ENCODE measurements at regions not wholly inside any gene's neighbourhood (a gene's known extent, or its start where the extent isn't known, plus 50 kb on each side); places are given as distances from the start of the nearest gene placed in this dataset.

DNA sequence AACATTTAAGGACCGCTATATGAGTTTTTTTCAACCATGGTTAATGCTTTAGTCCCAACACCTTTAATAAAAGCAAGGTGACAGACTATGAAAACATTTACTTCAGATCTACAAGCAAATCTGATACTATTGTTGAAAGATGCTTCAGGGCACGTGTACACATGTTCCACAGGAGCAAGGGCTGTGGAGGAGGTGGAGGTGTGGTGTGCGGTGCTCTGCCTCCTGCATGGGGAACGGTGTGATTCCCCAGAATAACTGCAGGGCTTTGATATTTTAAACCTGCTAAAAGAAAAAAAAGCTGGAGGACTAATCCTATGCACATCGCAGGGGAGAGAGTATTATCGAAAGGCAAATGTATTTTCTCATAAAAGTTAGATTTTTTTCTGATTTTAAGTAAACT lies 188.1 kb upstream of the CEP162 start:
- DNase-seq: no peak

DNA sequence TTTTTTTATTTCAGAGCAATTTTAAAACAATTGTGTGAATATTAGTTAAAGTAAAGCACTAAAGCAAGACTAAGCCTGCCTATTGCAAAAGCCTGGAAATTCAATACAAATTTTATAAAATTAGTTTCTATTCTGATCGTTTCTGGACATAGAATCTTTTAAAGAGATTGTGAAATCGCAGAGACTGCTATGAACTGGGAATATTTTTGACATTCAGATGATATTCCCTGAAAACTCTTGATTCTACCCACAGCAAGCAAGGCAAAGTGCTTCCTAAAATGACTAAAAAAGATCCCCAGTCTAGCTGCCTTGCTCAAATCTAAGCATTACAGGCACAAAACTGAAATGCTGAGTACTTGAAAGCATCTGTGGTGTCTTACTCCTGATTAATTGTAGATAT lies 187.6 kb upstream of the CEP162 start:
- DNase-seq: no peak

DNA sequence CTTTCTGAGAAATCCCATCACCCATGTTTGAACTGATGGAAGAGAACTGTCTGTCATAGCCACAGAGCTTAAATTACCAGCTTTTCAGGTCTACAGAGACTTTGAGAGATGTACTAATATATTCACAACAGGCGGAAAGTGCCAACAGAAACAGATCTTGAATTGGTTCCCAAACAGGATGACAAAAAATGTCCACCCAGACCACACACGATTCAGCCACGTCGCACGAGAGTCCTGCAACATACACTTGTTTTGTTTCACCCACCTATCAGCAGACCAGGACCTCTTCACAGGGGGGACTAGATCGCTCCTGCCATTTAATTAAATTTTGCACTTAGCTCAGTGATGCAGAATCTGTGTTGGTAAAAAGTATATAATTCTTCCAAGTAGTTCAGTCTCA lies 187.1 kb upstream of the CEP162 start:
- no peak for DNase-seq

DNA sequence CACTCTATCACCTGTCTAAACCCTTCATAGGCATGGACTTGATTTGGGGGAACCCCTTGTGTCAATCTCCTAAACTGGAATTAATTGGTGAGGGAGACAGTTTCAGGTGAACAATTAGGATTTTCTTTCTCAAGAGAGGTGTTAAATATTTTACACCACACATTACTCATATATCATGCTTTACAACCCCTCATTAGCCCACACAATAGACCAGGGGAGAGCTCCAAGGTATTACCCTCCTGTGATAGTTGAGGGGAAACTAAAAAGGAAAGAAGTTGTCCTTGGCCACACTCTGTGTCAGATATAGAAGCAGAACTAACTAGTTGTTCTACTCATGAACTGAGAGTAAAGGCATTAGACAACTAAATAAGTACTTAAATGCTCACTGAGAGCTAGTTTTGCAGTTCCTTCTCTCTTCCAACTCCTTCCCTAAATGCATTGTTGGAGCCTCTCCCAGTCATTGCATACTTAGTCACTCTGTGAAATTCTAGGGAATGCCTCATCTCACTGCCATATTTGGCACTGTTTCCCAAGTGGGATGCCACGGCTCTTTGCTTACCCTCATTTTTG lies 183.7 kb upstream of the CEP162 start:
- DNase-seq: no peak

DNA sequence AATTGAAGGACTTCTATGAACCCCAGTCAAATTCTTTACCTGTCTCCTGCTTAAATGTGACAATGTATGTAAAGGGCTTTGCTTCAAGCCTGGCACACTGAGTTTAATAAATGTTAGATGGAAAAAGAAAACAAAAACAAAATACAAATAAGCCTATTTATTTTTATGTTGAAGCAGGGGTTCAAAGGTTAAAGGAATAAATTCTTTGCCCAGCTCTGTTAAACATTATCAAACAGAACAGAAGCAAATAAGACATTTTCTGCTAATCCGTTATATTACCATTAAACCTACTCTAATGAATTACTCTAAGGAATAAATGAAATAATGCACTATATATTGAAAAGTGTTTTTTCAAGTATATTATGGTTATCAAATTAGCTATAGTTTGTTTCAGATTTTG lies 182.5 kb upstream of the CEP162 start:
- DNase-seq: no peak

DNA sequence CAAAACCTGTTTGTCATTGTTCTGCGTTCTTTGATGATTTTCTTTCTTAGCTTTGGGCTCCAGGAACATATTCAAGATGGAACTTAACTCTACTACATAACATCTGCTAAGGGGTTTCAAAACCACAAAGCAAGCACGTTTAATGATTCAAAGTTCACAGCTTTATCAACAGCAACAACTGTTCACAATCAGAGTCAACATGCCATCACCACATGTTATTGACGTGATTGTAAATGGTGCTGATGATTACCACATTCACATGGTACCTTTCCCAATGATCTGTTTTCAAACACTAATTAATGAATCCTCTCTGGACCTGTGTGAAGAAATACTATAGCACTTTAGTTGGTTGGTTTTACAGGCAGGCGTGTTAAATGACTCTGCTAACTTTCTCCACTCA lies 180.6 kb upstream of the CEP162 start:
- no peak for DNase-seq

DNA sequence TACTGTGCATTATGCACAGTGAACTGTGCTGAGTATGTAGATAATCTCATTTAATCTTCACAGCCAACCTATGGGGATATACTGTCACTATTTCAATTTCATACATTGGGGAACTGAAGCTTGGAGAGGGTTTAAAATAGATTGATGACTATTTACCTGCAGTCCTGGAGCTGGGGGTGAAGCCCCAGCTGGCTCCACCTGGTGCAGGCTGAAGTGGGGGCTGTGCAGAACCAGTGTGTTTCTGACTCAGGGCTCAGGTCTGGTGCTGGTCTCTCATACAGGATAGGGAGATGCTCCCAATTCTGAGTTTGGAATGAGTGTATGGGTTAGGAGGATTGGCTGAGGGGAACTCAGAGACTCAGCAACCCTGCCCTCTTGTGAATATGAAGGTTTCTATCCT lies 176.1 kb upstream of the CEP162 start:
- DNase-seq: no peak

DNA sequence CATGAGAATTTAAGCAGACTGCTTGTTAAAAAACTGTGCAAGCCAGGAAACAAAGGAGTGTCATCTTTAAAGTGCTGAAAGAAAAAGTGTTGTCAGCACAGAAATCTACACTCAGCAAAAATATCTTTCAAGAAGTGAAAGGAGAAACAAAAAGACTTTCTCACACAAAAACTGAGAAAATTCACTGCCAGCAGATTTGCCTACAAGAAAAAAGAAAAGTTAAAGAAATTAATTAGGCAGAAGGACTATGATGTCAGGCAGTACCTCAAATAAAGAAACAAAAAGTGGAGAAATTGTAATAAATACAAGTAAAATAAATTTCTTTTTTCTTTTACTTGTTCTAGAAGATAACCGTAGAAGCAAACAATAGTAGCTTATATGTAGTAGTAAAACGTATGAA lies 171.6 kb upstream of the CEP162 start:
- DNase-seq: no peak

DNA sequence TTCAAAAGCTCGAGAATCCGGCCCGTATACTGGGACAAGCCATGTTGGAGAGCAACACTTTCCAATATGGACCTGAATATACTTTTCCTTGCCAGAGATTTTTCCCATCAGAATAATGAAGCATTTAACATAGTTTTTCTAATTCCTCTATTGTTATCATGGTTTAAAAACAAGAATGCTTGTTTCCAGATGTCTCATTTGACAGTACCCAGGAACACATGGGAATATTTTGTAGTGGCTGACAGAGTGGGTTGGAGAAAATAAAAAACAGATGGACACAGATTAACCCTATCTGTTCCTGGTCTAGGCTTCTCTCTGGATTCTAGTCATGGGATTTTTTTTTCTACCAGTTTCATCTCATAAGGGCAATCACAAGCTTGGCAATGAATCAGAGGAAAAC lies 164.8 kb upstream of the CEP162 start:
- DNase-seq: no peak

DNA sequence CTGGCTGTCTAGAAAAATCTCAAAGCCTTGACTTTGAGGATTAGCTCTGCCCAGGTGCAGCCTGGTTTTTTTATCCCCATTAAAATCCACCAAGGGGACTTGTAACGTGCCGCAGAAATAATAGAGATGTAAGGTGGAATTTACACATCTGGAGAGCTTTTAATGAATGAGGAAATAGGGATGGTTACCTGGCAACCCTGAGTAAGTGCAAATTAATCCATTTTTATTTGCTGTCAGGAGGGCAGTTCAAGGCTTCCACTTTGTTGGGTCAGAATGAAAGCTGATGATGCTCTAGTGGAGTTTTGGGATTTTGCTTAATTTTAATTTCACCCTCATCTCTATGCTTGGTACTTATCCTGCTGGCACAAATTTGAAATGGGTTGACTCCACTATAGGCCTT lies 163.4 kb upstream of the CEP162 start:
- no peak for DNase-seq

DNA sequence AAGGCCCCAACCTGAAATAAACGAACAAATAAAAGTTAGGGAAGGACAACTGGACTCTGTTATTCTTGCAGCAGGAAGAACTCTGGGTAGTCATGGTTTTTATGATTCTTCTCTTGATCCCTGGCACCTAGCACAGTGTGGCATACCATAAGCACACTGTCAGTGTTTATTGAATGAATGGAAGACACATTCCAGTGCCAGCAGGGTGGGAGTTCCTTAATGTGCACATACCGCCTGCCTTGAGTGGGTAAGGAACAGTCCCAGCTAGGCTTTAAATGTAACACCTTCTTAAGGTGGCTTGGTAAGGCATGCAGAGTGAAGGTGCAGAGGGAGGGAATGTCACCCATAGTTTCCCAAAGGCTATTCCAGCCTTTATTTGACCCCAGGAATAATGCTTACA lies 162.9 kb upstream of the CEP162 start:
- DNase-seq: no peak

DNA sequence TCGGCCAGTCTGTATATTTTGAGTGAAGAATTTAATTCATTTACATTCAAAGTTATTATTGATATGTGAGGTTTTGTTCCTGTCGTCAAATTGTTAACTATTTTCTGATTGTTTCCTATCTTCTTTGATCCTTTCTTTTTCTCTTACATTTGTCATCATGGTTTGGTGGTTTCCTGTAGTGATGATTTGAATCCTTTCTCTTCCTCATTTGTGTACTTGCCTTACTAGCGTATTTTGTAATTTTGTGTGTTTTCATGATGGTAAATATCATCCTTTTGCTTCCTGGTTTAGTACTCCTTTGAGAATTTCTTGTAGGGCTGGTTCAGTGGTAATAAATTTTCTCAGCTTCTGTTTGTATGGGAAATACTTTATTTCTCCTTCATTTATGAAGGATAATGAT lies 151.7 kb upstream of the CEP162 start:
- DNase-seq: no peak

DNA sequence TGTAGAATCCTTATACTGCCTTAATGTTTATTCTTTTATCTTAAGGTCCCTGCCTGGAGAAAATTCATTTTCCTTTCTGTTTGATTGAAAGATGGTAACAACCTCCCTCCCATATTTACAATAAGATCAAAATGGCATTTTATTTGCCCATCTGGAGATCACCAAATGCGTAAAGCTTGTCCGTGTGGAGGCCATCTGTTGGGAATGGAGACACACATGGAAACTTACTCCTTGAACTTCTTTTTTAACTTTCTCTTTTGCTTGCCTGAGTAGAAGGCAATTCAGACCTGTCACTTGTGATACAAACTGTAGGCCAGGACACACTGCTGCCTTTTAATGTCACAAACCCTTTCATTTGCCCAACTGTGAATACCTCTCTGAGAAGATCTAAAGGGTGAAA lies 144.8 kb upstream of the CEP162 start:
- no peak for DNase-seq

DNA sequence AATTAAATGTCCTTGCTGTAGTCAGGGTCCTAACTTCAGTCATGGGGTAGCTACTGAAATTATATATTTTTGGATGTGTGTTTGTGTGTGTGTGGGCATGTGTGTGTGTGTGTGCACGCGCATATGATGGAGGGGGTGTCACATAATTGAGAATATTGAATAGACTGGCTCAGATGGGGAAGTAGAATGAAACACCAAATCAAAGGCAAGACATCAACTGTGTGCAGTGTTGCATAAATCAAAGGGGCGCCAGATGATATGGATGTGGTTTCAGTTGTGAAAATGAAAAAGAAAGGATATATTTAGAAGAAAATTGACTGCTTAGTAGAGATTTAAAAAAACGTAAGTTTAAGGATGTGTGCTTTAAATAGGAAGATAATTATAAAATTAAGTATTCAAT lies 144.2 kb upstream of the CEP162 start:
- no peak for DNase-seq

DNA sequence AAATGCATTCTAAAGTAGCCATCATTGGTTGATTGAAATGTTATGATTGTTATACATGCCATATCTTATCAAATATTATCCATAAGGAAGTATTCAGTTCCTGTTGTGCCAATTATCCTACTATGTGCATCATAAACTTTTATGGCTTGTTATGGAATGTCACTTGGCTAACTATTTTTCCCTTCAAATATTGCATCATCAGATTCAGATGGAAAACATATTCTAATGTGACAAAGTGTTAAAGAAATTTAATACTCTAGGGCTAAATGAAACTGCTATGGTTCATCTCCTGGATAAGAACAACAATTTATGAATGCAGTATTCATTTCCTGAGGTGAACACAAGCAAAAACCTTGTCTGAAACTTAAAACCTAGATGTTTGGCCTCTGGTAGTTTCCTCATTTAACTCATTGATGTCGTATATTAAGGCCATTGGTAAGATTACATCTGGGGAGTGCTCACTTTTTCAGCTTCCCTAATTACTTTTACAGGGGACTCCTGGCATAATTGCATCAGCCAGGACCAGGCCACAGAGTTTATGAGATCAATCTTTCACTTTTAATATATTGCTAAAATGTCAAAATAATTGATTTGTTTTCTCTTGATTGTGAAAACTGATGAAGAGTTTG lies 134.9 kb upstream of the CEP162 start:
- DNase-seq: no peak

DNA sequence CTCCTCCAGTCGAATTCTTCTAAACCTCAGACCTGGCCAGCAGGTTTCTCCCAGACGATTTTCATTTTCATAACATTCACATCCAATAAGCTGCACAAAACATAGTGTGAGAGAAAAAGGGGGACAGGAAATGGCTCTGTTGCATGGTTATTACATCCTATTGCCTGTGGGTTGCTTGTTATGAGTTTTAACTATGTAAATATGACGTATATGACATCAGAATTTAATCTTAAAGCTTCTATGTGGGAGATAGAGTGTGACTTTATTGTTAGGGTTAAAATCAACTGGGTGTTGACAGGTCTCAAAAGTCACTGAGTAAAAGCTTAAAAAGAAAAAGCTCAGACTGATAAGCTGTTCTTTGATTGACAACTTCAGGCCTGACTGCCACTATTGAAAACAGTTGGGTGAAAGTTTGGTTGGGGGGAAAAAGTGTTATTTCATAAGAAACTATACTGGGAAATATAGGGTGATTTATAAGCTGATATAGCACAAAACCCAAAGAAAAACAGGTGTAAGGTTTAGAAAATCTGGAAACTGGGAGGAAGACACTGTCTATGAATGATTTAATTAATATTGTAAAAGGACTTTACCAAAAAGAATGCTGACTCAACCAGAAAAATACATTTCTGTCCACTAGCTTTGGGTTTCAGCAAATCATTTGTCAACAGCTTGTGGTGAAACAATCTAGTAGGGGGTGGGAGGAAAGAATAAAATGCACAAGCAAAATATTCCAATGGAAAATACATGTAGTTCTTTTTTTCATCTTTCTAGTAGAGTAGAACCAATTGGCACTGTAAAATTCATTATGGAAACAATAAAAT lies 134.1 kb upstream of the CEP162 start:
- DNase-seq: no peak

DNA sequence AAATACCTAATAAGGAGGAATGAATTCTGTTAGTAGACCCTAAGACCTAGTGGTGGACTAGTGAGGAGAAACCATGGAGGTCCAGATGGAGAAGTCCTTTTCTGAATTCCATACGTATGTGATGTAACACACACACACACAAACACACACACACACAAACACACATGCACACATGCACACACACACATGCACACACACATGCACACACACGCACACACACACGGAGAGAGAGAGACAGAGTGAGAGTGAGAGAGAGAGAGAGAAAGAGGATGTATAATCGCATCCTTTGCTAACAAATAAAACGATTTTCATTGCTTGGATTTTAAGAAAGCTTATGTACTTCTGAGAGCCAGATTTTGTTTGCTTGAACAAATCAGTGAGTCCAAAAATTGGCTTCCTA lies 132.6 kb upstream of the CEP162 start:
- no peak for DNase-seq

DNA sequence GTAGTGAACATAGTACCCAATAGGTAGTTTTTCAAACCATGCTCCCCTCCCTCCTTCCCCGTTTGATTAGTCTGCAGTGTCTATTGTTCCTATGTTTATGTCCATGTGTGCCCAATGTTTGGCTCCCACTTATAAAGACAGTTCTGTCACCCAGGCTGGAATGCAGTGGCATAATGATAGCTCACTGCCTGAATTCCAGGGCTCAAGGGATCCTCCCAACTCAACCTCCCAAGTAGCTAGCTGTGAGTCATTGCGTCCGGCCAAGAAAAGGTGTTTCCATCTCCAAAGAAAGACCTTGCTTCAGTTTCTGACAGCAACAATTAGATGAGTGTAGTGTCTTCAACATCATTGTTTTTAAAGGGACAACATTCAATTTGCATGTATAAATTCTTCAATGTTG lies 131.1 kb upstream of the CEP162 start:
- DNase-seq: no peak

DNA sequence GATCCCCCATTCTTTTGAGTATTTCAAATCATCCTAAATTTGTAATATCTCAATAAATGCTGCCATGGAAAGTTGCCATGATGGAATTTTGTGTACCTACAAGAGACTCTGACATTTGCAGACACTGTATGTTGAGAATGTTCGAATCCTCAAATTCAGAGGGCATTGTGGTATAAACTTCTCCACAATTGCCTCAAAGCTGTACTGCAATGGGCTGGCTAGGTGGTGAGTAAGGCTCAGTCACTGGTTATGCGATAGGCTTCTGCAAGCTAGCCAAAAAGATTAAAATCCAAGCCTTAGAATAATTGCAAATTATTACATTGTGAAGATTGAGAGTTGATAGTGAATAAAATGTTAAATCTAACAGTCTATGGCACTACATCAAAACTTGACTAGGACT lies 130.2 kb upstream of the CEP162 start:
- no peak for DNase-seq

DNA sequence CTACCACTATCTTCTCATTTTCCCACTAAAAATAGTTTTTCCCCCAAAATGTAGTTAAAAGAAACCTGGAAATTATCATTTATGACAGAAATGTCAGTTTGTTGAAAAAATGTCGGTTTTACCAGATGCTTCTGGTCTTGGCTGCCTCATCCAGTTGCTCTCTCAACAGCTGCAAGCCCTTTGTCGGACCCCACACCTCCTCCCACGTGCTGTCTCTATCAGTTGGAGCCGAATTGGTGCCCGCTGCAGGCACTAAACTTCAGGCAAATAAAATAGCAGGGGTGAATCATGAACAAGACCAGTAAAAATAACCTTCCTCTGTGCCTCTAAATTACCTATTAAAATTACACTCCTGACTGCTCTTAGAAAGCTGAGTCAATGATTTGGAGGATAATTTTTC lies 129.5 kb upstream of the CEP162 start:
- DNase-seq: no peak

DNA sequence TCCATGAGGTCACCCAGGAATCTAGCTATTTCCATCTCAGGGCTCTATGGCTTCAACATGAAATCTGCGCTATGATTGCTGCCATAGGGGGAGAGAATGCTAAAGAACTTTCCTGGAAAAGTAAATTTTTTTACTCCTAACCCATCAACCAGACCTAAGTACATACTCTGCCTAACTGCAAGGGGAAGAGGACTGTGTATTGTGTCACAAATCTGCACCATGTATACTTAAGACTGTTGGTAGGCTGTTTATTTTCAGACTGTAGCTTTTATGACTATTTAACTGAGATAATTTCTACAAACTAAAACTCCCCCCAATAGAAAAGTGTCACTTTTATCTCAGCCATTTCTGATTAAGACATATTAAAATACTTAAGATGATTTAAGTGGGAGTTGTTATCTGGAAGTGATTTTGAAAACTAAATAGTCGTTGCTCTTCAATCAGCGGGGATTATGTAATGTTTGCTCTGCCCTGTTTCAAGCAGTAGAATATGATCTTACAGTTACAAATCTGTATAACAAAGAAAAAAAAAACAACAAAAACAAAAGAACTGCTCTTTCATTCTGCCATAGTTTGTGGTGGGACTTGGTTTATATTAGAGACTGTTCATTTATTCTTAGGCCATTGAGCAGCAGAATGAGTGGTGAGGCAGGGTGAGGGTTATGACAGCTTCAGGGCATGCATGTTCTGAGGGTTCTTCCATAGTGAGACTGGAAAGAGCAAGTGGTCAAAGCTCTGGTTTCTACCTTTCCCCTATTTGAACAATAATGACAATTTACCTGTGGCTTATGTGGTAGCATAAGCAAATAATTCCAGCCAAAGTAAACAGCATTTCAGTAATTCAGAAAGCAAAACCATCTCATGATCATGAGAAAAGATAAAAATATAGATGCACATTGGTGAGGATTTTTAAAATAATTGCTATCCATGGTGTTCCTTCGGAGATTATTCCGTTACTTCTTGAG lies 126.3 kb upstream of the CEP162 start:
- no peak for DNase-seq

DNA sequence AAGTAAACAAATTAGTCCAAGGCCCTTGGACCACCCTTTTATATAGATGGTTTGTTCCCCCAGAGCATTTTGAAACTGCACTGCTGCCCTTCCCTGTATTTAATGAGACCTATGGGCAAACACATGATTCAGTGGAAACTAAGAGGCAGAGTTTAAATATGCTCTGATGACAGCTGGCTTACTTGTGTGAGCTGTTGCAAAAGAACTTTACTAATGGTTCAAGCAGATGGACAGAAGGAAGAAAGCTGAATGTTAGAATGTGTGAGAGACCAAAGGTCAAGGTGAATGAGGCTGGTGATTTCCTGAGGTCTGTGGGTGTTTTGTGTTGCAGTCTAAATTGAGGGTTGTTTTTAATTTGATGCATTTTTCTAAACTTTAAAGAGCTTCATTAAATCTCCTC lies 123.0 kb upstream of the CEP162 start:
- no peak for DNase-seq

DNA sequence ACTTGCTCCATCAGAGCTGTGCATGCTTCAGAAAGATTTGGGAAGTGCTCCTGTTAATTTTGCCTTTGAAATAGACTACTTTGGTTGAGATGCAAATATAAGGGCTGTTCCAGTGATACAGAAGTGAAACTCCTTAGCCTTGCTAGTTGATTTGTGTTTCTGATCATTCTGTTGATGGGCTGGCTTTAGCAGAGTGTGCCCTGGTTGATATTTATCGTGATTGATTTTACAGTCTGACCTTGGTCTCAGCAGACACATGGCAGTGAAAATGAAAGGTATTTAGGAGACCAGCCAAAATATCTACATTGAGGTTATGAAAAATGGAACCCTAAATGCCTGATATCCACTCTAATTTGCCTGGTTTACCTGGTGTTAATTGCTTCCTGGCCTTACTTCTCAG lies 122.1 kb upstream of the CEP162 start:
- DNase-seq: no peak

Measured in RPMI8226 (cell line).